ENCODE measurements at regions not wholly inside any gene's neighbourhood (a gene's known extent, or its start where the extent isn't known, plus 50 kb on each side); places are given as distances from the start of the nearest gene placed in this dataset.

- peak; percentile 9 for DNase-seq
These were observed 94.0 kb upstream of the RFC3 start for GRCh38 chr13:33723772-33724435.

GRCh38 chr13:33725340-33725739 is 92.6 kb upstream of the RFC3 start:
- DNase-seq = no peak

- DNase-seq = no peak
These were observed 90.5 kb upstream of the RFC3 start for GRCh38 chr13:33727297-33728083.

- DNase-seq = no peak
These were observed 89.5 kb upstream of the RFC3 start for GRCh38 chr13:33728271-33729037.

- no peak for DNase-seq
These were observed 87.8 kb upstream of the RFC3 start for GRCh38 chr13:33730147-33730546.

GRCh38 chr13:33730619-33731018 is 87.3 kb upstream of the RFC3 start:
- DNase-seq = no peak

- no peak for DNase-seq
These were observed 82.7 kb upstream of the RFC3 start for GRCh38 chr13:33735276-33735675.

GRCh38 chr13:33739254-33739653 is 78.7 kb upstream of the RFC3 start:
- DNase-seq = no peak

- no peak for DNase-seq
These were observed 77.8 kb upstream of the RFC3 start for GRCh38 chr13:33740134-33740538.

- no peak for DNase-seq
These were observed 75.6 kb upstream of the RFC3 start for GRCh38 chr13:33742321-33742720.

GRCh38 chr13:33743438-33744368 is 74.2 kb upstream of the RFC3 start:
- DNase-seq = no peak

- DNase-seq = no peak
These were observed 73.2 kb upstream of the RFC3 start for GRCh38 chr13:33744589-33745369.

GRCh38 chr13:33745370-33746324 is 72.3 kb upstream of the RFC3 start:
- no peak for DNase-seq

- no peak for DNase-seq
These were observed 71.1 kb upstream of the RFC3 start for GRCh38 chr13:33746867-33747266.

GRCh38 chr13:33751151-33751550 is 66.8 kb upstream of the RFC3 start:
- DNase-seq = no peak

- no peak for DNase-seq
These were observed 65.9 kb upstream of the RFC3 start for GRCh38 chr13:33752094-33752493.

- DNase-seq = no peak
These were observed 65.4 kb upstream of the RFC3 start for GRCh38 chr13:33752597-33752996.

- DNase-seq = no peak
These were observed 61.0 kb upstream of the RFC3 start for GRCh38 chr13:33756929-33757328.

- no peak for DNase-seq
These were observed 60.2 kb upstream of the RFC3 start for GRCh38 chr13:33757713-33758112.

GRCh38 chr13:33758113-33758512 is 59.8 kb upstream of the RFC3 start:
- no peak for DNase-seq

- DNase-seq = no peak
These were observed 56.2 kb upstream of the RFC3 start for GRCh38 chr13:33761740-33762139.

Measured in T1000 (cell line).